Loucy (cell line): ENCODE measurements at regions not wholly inside any gene's neighbourhood (a gene's known extent, or its start where the extent isn't known, plus 50 kb on each side); places are given as distances from the start of the nearest gene placed in this dataset.

Experiments
- CTCF ChIP-seq: fragments of 200-600 bp; sonication (generic); conservative IDR thresholded peaks from 2 replicates; pipeline ENCODE4 v1.5.1; 2014; ENCODE audit warnings: mild to moderate bottlenecking, antibody characterized with exemption, low read length
- EZH2phosphoT487 ChIP-seq: fragments of 200-600 bp; IDR thresholded peaks from 2 replicates; pipeline ENCODE4 v1.6.1; 2018; ENCODE audit warnings: antibody characterized with exemption, mild to moderate bottlenecking, moderate library complexity, borderline replicate concordance

DNA sequence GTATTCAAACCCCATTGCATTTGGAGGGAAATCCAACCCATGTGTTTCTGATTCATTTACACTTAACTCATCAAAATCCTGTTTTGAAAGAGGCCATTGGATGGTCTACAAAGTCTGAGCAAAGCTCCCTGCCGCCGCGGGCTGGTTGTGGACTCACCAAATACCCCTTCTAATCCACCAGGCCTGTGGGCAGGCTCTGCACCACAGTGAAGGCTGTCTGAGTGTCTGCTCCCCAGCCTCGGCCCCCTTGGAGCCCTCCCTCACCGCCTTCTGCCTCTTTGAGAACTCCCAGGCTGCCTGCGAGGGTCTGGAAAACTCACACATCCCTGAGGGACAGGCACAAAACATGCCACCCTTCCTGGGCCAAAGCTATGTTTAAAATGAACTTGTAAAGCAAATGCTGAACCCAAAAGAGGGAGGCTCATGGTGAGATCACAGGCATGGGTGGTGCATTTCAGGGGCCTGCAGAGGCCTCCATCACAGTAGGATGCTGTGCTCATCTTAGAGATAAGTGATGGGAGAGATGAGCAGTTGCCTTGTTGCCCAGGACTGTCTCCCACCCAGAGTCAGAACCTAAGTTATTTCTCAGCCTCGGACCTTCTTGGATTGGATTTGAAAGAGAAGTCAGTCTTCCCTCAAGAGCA lies 225.0 kb downstream of the CYP26B1 start:
- TF ChIP-seq CTCF (no peak), EZH2phosphoT487 (no peak)
